ENCODE measurements at regions not wholly inside any gene's neighbourhood (a gene's known extent, or its start where the extent isn't known, plus 50 kb on each side); places are given as distances from the start of the nearest gene placed in this dataset.
"Not testable (repeated sequence)": the region's sequence is repeated elsewhere in the genome, so short reads cannot be mapped to it uniquely, and the experiment has no call there.

GRCh38 chr1:144031550-144031949, 59.8 kb upstream of the FAM72C start:
- not testable (repeated sequence) for DNase-seq (ENCODE audit: low read depth)

- not testable (repeated sequence) for DNase-seq (ENCODE audit: low read depth)
These were observed 54.2 kb upstream of the FAM72C start for GRCh38 chr1:144026022-144026421.

- not testable (repeated sequence) for DNase-seq (ENCODE audit: low read depth)
These were observed 50.1 kb upstream of the FAM72C start for GRCh38 chr1:144021690-144022384.

Measured in HT1080 (cell line).